ENCODE measurements at regions not wholly inside any gene's neighbourhood (a gene's known extent, or its start where the extent isn't known, plus 50 kb on each side); places are given as distances from the start of the nearest gene placed in this dataset.

DNA sequence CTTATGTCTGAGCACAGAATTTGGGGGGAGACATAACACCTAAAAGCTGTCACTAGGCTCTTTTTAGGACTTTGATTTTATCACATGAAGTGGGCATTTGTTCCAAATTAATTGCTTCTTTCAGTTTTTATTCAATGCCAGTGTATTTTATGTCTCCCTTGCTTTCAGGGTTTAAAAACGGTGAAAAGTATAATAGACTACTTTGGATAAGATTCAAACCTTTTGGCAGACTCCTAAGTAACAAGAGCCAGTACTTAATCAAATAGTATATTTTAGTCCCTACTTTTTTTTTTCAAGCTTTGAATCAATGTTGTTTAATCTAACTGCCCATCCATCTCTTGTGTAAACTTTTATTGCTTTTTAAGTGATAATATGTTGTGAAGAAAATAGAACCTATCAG lies 847.2 kb upstream of the DPPA4 start:
- no peak overlapping the region for H3K27ac ChIP-seq
- intact Hi-C loops (cut with DNase I) = no loop called here

DNA sequence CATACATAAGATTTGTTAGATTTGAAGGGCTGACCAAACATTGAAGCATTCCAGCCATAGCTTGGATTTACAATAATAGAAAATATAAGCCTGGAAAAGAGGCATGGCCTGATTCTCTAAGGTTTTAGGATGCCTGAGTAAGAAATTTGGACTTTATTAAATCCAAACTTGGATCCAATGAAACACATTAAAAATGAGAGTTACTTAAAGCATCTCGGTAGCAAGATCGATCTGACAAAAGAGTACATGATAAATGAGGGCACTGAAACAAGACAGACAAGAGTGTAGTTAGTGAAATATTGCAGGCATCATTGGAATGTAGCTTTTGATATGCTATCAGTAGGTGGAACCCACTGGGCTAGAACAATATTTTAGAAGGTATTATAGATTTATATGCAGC lies 855.7 kb upstream of the DPPA4 start:
- Histone ChIP-seq H3K4me1 (no peaks in the 10 kb centered on the region), H3K4me3 (no peak overlapping the region), H3K27ac (no peak overlapping the region), H3K36me3 (no peaks in the 10 kb centered on the region), H3K9me3 (no peaks in the 10 kb centered on the region), H3K27me3 (no peaks in the 10 kb centered on the region)
- no peak for TF ChIP-seq CTCF (IDR thresholded peaks at IDR 0.05)
- DNase-seq (no peak), FAIRE-seq (no peak), ATAC-seq (no peak)
- 20 to 25% methylated on average over 2 of the region's 2 CpGs for WGBS, 2 donors
- intact Hi-C loops (cut with DNase I) = no loop called here

More for the DNA sequence above, 847.2 kb upstream of the DPPA4 start:
- WGBS, 2 donors = 6 to 28% methylated on average over 1 of the region's 1 CpG
- no peak for ATAC-seq
- no peaks in the 10 kb centered on the region for H3K9me3 ChIP-seq
- H3K4me1 ChIP-seq = no peaks in the 10 kb centered on the region
- no peak overlapping the region for H3K4me3 ChIP-seq
- no peak for FAIRE-seq
- no peak for TF ChIP-seq CTCF (IDR thresholded peaks at IDR 0.05)
- DNase-seq = no peak
- H3K27me3 ChIP-seq = no peaks in the 10 kb centered on the region
- H3K36me3 ChIP-seq = no peaks in the 10 kb centered on the region

DNA sequence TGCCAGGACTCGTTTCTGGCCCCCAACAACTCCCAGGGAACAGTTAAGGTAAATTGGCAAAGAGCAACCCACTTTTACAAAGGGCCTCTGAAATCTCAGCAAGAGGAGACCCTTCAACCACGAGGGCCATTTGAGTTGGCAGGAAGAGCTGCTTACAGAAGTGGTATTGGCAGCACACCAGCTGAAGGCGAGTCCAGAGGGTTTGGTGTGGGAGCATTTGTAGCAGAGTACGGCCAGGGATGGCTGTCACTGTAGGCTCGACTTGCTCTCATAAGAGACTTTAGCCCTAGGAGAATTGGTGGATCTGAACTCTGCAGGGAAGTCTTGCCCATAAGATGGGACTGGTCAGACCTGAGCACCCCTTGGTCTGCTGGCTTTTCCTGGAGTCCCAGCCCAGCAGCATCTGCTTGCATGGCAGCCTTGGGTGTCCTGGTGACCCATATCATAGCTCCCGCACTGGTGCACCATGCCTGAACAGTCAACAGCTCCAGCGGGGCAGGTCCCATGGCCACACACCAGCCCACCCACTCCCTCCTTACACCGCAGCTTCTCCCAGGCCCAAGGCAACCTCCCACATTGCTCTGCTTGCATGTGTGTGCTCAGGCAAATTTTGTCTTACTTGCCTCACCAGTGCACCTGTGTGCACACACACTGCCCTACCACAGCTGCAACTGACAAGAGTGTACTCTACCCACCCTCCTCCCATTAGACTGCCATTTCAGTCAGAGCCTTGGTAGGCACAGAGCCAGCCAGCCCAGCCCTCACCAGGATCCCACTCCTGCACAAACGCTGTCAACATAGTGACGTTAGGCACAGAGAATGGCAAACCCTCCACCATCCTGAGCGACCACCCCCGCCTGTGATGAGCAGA lies 861.6 kb upstream of the DPPA4 start:
- no peak for TF ChIP-seq CTCF (IDR thresholded peaks at IDR 0.05)
- 72 to 84% methylated on average over 12 of the region's 12 CpGs for WGBS, 2 donors
- no peak for ATAC-seq
- H3K36me3 ChIP-seq = no peaks in the 10 kb centered on the region
- no peak overlapping the region for H3K4me3 ChIP-seq
- peak in 1 of 6 donors; percentile 35 for DNase-seq
- no peaks in the 10 kb centered on the region for H3K4me1 ChIP-seq
- H3K27ac ChIP-seq = no peak overlapping the region
- no peak for FAIRE-seq
- no peaks in the 10 kb centered on the region for H3K27me3 ChIP-seq
- intact Hi-C loops (cut with DNase I) = no loop called here
- H3K9me3 ChIP-seq = no peaks in the 10 kb centered on the region

DNA sequence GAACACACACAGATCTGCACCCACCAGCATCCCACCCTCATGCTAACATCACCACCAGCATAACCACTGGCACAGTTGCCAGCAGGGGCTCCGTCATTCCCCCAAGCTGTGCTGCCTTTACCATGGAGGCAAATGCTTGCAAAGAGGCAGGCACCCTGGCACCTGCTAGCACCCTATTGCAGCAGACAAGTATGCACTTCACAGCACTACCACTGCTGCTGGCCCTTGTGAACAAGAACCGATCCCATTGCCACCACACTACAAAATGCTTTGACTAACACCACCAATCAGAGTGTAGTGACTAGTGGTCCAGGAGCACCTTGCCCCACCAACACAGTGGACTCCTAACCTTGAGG lies 862.2 kb upstream of the DPPA4 start:
- TF ChIP-seq CTCF (IDR thresholded peaks at IDR 0.05) = no peak
- ATAC-seq (no peak), FAIRE-seq (no peak), DNase-seq (no peak)
- no peaks in the 10 kb centered on the region for H3K27me3 ChIP-seq
- no peaks in the 10 kb centered on the region for H3K4me1 ChIP-seq
- intact Hi-C loops (cut with DNase I) = no loop called here
- 74 to 86% methylated on average over 2 of the region's 2 CpGs for WGBS, 2 donors
- no peak overlapping the region for H3K27ac ChIP-seq
- H3K4me3 ChIP-seq = no peak overlapping the region
- H3K36me3 ChIP-seq = no peaks in the 10 kb centered on the region
- H3K9me3 ChIP-seq = no peaks in the 10 kb centered on the region

- no peaks in the 10 kb centered on the region for H3K9me3 ChIP-seq
- FAIRE-seq (no peak), DNase-seq (no peak), ATAC-seq (no peak)
- H3K36me3 ChIP-seq = no peaks in the 10 kb centered on the region
- WGBS, 2 donors = 44 to 52% methylated on average over 3 of the region's 3 CpGs
- no peak overlapping the region for H3K27ac ChIP-seq
- no peaks in the 10 kb centered on the region for H3K4me1 ChIP-seq
- no peaks in the 10 kb centered on the region for H3K27me3 ChIP-seq
- H3K4me3 ChIP-seq = no peak overlapping the region
- intact Hi-C loops (cut with DNase I) = no loop called here
- no peak for TF ChIP-seq CTCF (IDR thresholded peaks at IDR 0.05)
Observed at GRCh38 chr3:110210086-110210660, 861.4 kb upstream of the NECTIN3 start.

Data from pancreas (tissue), 10 donors.